ENCODE measurements at regions not wholly inside any gene's neighbourhood (a gene's known extent, or its start where the extent isn't known, plus 50 kb on each side); places are given as distances from the start of the nearest gene placed in this dataset.
A peak's percentile ranks its signal among the peaks of the same experiment; 100 is the strongest.
"Not testable (repeated sequence)": the region's sequence is repeated elsewhere in the genome, so short reads cannot be mapped to it uniquely, and the experiment has no call there.

GRCh38 chr2:190760353-190761150 is 111.7 kb downstream of the NAB1 start:
- H2AFZ ChIP-seq (ENCODE audit: low read length) = peak overlapping the region; percentile 76; the same call in 1 of the 2 replicates

GRCh38 chr2:190761216-190761615 is 112.3 kb downstream of the NAB1 start:
- POLR2A ChIA-PET (ENCODE audit: partially characterized antibody); DNase-seq (ENCODE audit: low read depth in 1 of 2, low spot score in 2 of 2): not testable (repeated sequence)
- 85% methylated on average over 10 of the region's 28 CpGs; no CpG with 5 or more reads in 1 of the 2 experiments for WGBS, 2 experiments (ENCODE audit: extremely low coverage in 1 of 2, insufficient coverage in 1 of 2, insufficient read length in 1 of 2, insufficient replicate concordance in 2 of 2, low coverage in 1 of 2, low lambda C conversion rate in 2 of 2, missing lambda C conversion rate in 1 of 2)

More at GRCh38 chr2:190760353-190761150, 111.7 kb downstream of the NAB1 start:
- H2BK15ac ChIP-seq (ENCODE audit: low read length); DNase-seq (ENCODE audit: low read depth in 1 of 2, low spot score in 2 of 2); H2BK12ac ChIP-seq (ENCODE audit: low read depth, low read length); H3K4me1 ChIP-seq (replicated peaks in 1 of 4; ENCODE audit: control insufficient read depth in 3 of 4, insufficient read depth in 4 of 4, low read length in 3 of 4); H3K4me3 ChIP-seq (ENCODE audit: extremely low read depth in 1 of 4, insufficient read depth in 2 of 4, low read depth in 3 of 4, low read length in 4 of 4); FAIRE-seq; H3K9me3 ChIP-seq (ENCODE audit: insufficient read depth in 2 of 2, low read depth in 1 of 2, low read length in 1 of 2); H3K79me2 ChIP-seq (ENCODE audit: control insufficient read depth in 1 of 2, insufficient read depth in 2 of 2, low read length in 2 of 2); H2BK120ac ChIP-seq (replicated peaks; ENCODE audit: low read depth, low read length); H2BK5ac ChIP-seq (ENCODE audit: low read depth, low read length); H3K14ac ChIP-seq (ENCODE audit: insufficient read length); H3K79me1 ChIP-seq (ENCODE audit: low read depth, low read length); H4K8ac ChIP-seq (ENCODE audit: extremely low read depth, insufficient read depth, low read length); H3K23me2 ChIP-seq (ENCODE audit: low read depth, low read length); H3K9ac ChIP-seq (replicated peaks in 1 of 4; ENCODE audit: extremely low read depth in 1 of 4, low read depth in 3 of 4, low read length in 3 of 4); H3K56ac ChIP-seq (replicated peaks; ENCODE audit: insufficient read length, low read depth, low read length); H3K4me2 ChIP-seq (ENCODE audit: insufficient read depth in 1 of 2, low read depth in 2 of 2, low read length in 2 of 2); H3K18ac ChIP-seq (ENCODE audit: extremely low read depth, low read length); CTCF ChIA-PET (ENCODE audit: partially characterized antibody); H2BK20ac ChIP-seq (ENCODE audit: low read length); H4K20me1 ChIP-seq (replicated peaks in 1 of 2; ENCODE audit: control insufficient read depth in 1 of 2, insufficient read depth in 2 of 2, low read length in 2 of 2); H3K23ac ChIP-seq (ENCODE audit: insufficient read length); H4K5ac ChIP-seq (ENCODE audit: insufficient read length, low read depth, low read length); H3K27me3 ChIP-seq (replicated peaks in 1 of 4; ENCODE audit: control insufficient read depth in 3 of 4, extremely low read depth in 1 of 4, insufficient read depth in 3 of 4, low read length in 3 of 4); H4K91ac ChIP-seq (replicated peaks; ENCODE audit: insufficient read length, low read length); H2AK5ac ChIP-seq (ENCODE audit: low read depth, low read length); POLR2A ChIA-PET (ENCODE audit: partially characterized antibody); H3K4ac ChIP-seq (replicated peaks; ENCODE audit: insufficient read length, low read depth, low read length); H3K27ac ChIP-seq (ENCODE audit: low read depth, low read length); H3K36me3 ChIP-seq (ENCODE audit: control insufficient read depth in 2 of 4, insufficient read depth in 4 of 4, low read length in 3 of 4): not testable (repeated sequence)
- 94% methylated on average over 27 of the region's 30 CpGs; no CpG with 5 or more reads in 1 of the 2 experiments for WGBS, 2 experiments (ENCODE audit: extremely low coverage in 1 of 2, insufficient coverage in 1 of 2, insufficient read length in 1 of 2, insufficient replicate concordance in 2 of 2, low coverage in 1 of 2, low lambda C conversion rate in 2 of 2, missing lambda C conversion rate in 1 of 2)

More at GRCh38 chr2:190761216-190761615, 112.3 kb downstream of the NAB1 start:
- H2BK12ac ChIP-seq (ENCODE audit: low read depth, low read length); H3K4me3 ChIP-seq (ENCODE audit: extremely low read depth in 1 of 4, insufficient read depth in 2 of 4, low read depth in 3 of 4, low read length in 4 of 4); H2AFZ ChIP-seq (ENCODE audit: low read length); H4K8ac ChIP-seq (ENCODE audit: extremely low read depth, insufficient read depth, low read length); H4K5ac ChIP-seq (ENCODE audit: insufficient read length, low read depth, low read length); H2BK5ac ChIP-seq (ENCODE audit: low read depth, low read length); H3K4me1 ChIP-seq (replicated peaks in 1 of 4; ENCODE audit: control insufficient read depth in 3 of 4, insufficient read depth in 4 of 4, low read length in 3 of 4); H2AK5ac ChIP-seq (ENCODE audit: low read depth, low read length); H2BK15ac ChIP-seq (ENCODE audit: low read length); H4K20me1 ChIP-seq (replicated peaks in 1 of 2; ENCODE audit: control insufficient read depth in 1 of 2, insufficient read depth in 2 of 2, low read length in 2 of 2); H3K9me3 ChIP-seq (ENCODE audit: insufficient read depth in 2 of 2, low read depth in 1 of 2, low read length in 1 of 2); H4K91ac ChIP-seq (replicated peaks; ENCODE audit: insufficient read length, low read length); CTCF ChIA-PET (ENCODE audit: partially characterized antibody); H3K79me2 ChIP-seq (ENCODE audit: control insufficient read depth in 1 of 2, insufficient read depth in 2 of 2, low read length in 2 of 2); H2BK20ac ChIP-seq (ENCODE audit: low read length); H3K4ac ChIP-seq (replicated peaks; ENCODE audit: insufficient read length, low read depth, low read length); H3K27me3 ChIP-seq (replicated peaks in 1 of 4; ENCODE audit: control insufficient read depth in 3 of 4, extremely low read depth in 1 of 4, insufficient read depth in 3 of 4, low read length in 3 of 4); H3K27ac ChIP-seq (ENCODE audit: low read depth, low read length); H3K23me2 ChIP-seq (ENCODE audit: low read depth, low read length); H3K9ac ChIP-seq (replicated peaks in 1 of 4; ENCODE audit: extremely low read depth in 1 of 4, low read depth in 3 of 4, low read length in 3 of 4); H3K79me1 ChIP-seq (ENCODE audit: low read depth, low read length); H3K36me3 ChIP-seq (ENCODE audit: control insufficient read depth in 2 of 4, insufficient read depth in 4 of 4, low read length in 3 of 4); H3K4me2 ChIP-seq (ENCODE audit: insufficient read depth in 1 of 2, low read depth in 2 of 2, low read length in 2 of 2); H3K56ac ChIP-seq (replicated peaks; ENCODE audit: insufficient read length, low read depth, low read length); H2BK120ac ChIP-seq (replicated peaks; ENCODE audit: low read depth, low read length); H3K14ac ChIP-seq (ENCODE audit: insufficient read length); FAIRE-seq; H3K18ac ChIP-seq (ENCODE audit: extremely low read depth, low read length); H3K23ac ChIP-seq (ENCODE audit: insufficient read length): not testable (repeated sequence)
